MG63 (cell line): ENCODE measurements at regions not wholly inside any gene's neighbourhood (a gene's known extent, or its start where the extent isn't known, plus 50 kb on each side); places are given as distances from the start of the nearest gene placed in this dataset.

ENCODE experiments used
- DNase-seq: peaks from one replicate; pipeline ENCODE4 v3.0.0-alpha.2; 2020
- H3K27me3 ChIP-seq: fragments of 250-450 bp; sonication (Bioruptor Pico); 2 replicates; pipeline ENCODE4 v1.5.1; 2020; ENCODE audit warnings: mild to moderate bottlenecking, moderate library complexity
- H3K36me3 ChIP-seq: fragments of 250-450 bp; sonication (Bioruptor Pico); 2 replicates; pipeline ENCODE4 v1.5.1; 2020; ENCODE audit warnings: mild to moderate bottlenecking, moderate library complexity
- H3K4me3 ChIP-seq: fragments of 250-450 bp; sonication (Bioruptor Pico); 2 replicates; pipeline ENCODE4 v1.5.1; 2020; ENCODE audit warnings: mild to moderate bottlenecking, moderate library complexity
- H3K9me3 ChIP-seq: fragments of 250-450 bp; sonication (Bioruptor Pico); 2 replicates; pipeline ENCODE4 v1.5.1; 2020; ENCODE audit warnings: mild to moderate bottlenecking, moderate library complexity

DNA sequence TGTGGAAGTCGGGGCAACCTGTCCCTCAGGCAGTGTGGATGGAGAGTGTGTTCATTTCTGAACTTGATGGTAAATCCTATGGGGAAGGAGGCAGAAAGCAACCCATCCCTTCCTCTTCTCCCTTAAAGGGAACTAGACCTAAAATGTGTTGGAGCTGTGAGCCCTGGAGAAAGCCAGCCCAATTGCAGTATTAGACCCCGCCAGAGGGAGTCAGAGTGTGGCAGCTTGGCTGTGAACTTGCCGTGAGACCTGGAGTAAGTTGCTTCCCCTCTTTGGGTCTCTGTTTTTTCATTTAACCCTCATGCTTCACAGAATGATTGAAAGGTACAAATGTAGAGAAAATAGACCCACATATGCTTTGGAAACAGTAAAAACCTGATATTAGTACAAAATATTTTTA, 108.7 kb upstream of the PAK3 start:
- DNase-seq: no peak
- Histone ChIP-seq H3K4me3 (no peak overlapping the region), H3K9me3 (no peaks in the 10 kb centered on the region), H3K36me3 (no peaks in the 10 kb centered on the region), H3K27me3 (no peaks in the 10 kb centered on the region)

- Histone ChIP-seq H3K9me3 (no peaks in the 10 kb centered on the region), H3K4me3 (no peak overlapping the region), H3K36me3 (no peaks in the 10 kb centered on the region), H3K27me3 (no peaks in the 10 kb centered on the region)
- no peak for DNase-seq
These were observed 110.5 kb upstream of the PAK3 start for GRCh38 chrX:110985470-110985869.

DNA sequence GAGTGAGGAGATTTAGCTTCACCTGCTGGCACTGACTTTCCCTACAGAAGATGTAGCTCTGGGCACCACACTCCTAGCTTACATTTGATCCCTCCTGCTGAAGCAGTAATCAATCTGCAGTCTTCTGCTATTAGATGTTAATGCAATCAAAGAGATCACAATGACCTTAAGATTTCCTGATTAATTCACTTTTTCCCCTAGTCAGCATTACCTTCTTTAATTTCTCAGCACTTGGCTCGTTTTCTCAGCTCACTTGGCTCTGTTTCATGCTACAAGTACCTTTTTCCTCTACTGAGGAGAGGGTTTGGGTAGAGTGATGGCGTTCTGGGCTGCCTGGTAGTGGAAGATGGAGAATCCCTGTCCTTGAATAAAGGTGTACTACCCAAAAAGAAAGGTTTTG, 113.0 kb upstream of the PAK3 start:
- Histone ChIP-seq H3K36me3 (no peaks in the 10 kb centered on the region), H3K9me3 (no peaks in the 10 kb centered on the region), H3K4me3 (no peak overlapping the region), H3K27me3 (no peaks in the 10 kb centered on the region)
- no peak for DNase-seq

DNA sequence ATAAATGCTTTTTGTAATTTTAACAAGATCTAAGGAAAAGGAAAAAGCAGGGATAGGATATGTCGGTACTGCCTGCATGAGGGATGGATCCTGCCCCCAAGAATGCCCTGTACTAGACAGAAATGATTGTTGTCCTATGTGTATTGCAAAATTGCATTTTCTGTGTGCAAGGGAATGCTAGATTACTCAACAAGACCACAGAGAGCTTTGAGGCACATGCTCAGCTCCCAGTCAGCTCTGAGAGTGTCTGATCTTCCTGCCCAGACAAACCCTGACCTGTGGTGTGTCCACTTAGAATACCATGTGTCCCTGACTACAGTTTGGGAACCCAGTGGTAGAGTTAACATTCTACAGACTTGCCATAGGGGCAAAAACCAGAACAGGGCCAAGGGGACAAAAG, 129.2 kb upstream of the PAK3 start:
- H3K9me3 ChIP-seq: no peaks in the 10 kb centered on the region
- no peak for DNase-seq
- no peaks in the 10 kb centered on the region for H3K27me3 ChIP-seq
- H3K4me3 ChIP-seq: no peak overlapping the region
- H3K36me3 ChIP-seq: no peaks in the 10 kb centered on the region

DNA sequence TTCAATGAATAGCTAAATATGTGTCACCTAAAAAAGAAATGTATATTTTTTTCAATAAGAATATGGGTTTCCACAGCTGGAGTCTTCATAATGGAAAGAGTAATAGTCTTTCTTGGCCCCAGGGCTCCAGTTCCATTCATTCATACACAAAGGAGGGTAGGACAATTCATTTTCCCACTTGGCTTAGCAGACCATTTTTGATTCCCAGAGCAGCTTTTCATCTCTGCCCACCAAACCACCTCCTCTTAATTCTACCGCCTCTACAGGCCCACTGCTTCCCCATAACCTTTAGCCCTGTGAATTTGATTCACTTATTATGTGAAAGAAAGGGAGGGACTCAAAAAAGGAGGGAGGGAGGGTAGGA, 129.9 kb upstream of the PAK3 start:
- no peaks in the 10 kb centered on the region for H3K27me3 ChIP-seq
- no peak overlapping the region for H3K4me3 ChIP-seq
- no peaks in the 10 kb centered on the region for H3K36me3 ChIP-seq
- no peak for DNase-seq
- no peaks in the 10 kb centered on the region for H3K9me3 ChIP-seq

- no peak for DNase-seq
- H3K27me3 ChIP-seq: no peaks in the 10 kb centered on the region
These were observed 130.4 kb upstream of the PAK3 start for GRCh38 chrX:110965409-110966090.

GRCh38 chrX:110964786-110965185, 131.2 kb upstream of the PAK3 start:
- Histone ChIP-seq H3K27me3 (no peaks in the 10 kb centered on the region), H3K9me3 (no peaks in the 10 kb centered on the region), H3K4me3 (no peak overlapping the region), H3K36me3 (no peaks in the 10 kb centered on the region)
- no peak for DNase-seq

More at GRCh38 chrX:110965409-110966090, 130.4 kb upstream of the PAK3 start:
- no peak overlapping the region for H3K4me3 ChIP-seq
- H3K9me3 ChIP-seq: no peaks in the 10 kb centered on the region
- no peaks in the 10 kb centered on the region for H3K36me3 ChIP-seq

GRCh38 chrX:110962451-110962850, 133.5 kb upstream of the PAK3 start:
- Histone ChIP-seq H3K4me3 (no peak overlapping the region), H3K9me3 (no peaks in the 10 kb centered on the region), H3K36me3 (no peaks in the 10 kb centered on the region), H3K27me3 (no peaks in the 10 kb centered on the region)
- no peak for DNase-seq

- H3K27me3 ChIP-seq: no peaks in the 10 kb centered on the region
- no peaks in the 10 kb centered on the region for H3K36me3 ChIP-seq
- no peak for DNase-seq
- H3K9me3 ChIP-seq: no peaks in the 10 kb centered on the region
- no peak overlapping the region for H3K4me3 ChIP-seq
These were observed 140.3 kb upstream of the PAK3 start for GRCh38 chrX:110955706-110956105.

DNA sequence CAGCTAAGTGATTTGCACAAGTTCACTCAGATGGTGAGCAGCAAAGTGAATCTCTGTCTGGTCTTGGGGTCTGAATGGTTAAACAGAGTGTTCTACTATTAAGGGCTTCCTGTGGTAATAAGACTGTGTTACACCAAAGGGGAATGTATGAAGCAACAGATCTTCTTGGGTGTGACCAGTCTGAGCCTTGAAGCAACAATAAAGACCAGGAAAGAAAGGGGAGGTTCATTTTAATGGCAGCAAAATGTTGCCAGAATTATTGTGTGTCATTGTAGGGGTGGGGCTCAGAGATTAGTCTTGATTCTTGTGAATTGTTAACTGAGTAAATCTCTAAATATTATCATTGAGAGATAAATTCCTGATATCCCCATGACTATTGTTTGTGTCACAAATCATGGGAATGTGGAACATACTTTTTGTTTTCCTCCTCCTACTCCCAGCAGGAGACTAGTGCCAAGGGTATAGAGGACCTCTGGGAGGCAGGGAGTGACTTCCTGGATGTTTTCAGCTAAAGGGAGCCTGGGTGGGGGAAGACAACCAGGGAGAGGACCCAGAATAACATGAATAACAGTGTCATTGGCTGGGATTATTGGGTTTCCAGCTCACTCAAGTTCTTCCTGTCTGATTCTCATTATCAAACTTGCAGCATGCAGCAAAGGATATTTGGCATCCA, 141.4 kb upstream of the PAK3 start:
- H3K4me3 ChIP-seq: no peak overlapping the region
- H3K9me3 ChIP-seq: no peaks in the 10 kb centered on the region
- no peak for DNase-seq
- no peaks in the 10 kb centered on the region for H3K36me3 ChIP-seq
- no peaks in the 10 kb centered on the region for H3K27me3 ChIP-seq

- DNase-seq: no peak
- Histone ChIP-seq H3K27me3 (no peaks in the 10 kb centered on the region), H3K9me3 (no peaks in the 10 kb centered on the region), H3K36me3 (no peaks in the 10 kb centered on the region), H3K4me3 (no peak overlapping the region)
These were observed 144.3 kb upstream of the PAK3 start for GRCh38 chrX:110951472-110952269.

DNA sequence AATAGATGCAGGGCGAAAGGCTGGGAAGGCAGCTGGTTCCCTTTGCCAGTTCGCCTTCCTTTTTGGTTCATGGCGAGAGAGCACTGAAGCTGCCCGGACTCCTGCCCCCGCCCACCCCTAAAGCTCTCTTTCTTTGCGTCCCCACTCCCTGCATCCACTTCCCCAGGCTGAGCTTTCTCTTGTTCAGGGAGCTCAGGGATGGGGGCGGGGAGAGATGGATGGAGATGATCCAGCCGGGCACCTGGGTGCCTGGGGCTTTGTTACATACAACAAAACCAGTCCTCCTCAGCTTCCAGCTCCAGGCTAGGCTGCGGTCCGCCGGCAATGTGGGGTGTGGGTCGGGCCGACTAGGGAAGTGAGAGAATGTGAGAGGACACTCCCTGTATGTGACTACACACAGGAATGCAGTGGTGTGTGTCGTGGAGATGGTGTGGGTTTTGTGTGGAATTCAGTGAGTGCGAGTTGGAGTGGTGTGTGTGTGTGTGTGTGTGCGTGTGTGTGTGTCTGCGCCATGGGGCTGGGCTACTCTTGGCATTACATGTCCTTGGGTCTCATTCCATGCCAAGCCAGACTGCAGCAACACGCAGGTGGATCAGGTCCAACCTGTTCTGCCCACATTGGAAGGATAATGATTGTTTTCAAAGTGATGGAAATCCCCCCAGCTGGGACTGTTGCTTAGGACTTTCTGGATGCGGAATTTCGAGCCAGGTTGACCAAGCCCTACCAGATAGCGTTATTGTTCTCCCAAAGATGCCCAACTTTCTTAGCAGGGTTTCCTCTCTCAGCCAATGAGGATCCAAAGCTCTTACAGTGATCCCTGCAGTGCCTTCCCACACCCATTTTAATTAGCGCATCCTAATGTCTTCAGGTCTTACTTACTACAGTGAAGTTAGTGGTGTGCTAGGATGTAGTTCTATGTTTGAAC, 149.4 kb upstream of the CHRDL1 start:
- DNase-seq: no peak
- Histone ChIP-seq H3K9me3 (no peaks in the 10 kb centered on the region), H3K4me3 (no peak overlapping the region), H3K27me3 (no peaks in the 10 kb centered on the region; the same call in 1 of the 2 replicates), H3K36me3 (no peaks in the 10 kb centered on the region)

DNA sequence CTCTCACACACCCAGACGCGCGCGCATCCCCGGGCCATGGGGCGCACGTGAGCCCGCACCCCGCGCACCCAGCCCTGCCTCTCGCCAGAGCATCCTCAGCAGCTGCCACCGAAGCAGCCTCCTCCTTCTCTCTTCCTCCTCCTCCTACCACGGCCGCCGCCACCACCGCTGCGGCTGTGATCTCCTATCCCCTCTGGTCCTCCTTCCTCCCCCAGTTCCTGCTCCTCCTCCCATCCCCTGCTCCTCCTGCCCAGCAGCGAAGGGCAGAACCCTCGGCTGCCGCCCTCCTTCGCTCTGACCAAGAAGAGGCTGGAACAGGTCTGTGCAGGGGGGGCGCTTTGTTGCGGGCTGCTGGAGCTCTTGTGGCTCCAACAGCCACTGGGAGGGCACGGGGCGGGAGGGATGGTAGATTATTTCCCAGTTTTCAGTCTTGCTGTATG, 148.7 kb upstream of the CHRDL1 start:
- Histone ChIP-seq H3K36me3 (no peaks in the 10 kb centered on the region), H3K27me3 (no peaks in the 10 kb centered on the region; the same call in 1 of the 2 replicates), H3K4me3 (no peak overlapping the region), H3K9me3 (no peaks in the 10 kb centered on the region)
- peak; percentile 1 for DNase-seq

GRCh38 chrX:110941906-110942305, 146.3 kb upstream of the CHRDL1 start:
- Histone ChIP-seq H3K9me3 (no peaks in the 10 kb centered on the region), H3K27me3 (no peaks in the 10 kb centered on the region; the same call in 1 of the 2 replicates), H3K4me3 (no peak overlapping the region)

DNA sequence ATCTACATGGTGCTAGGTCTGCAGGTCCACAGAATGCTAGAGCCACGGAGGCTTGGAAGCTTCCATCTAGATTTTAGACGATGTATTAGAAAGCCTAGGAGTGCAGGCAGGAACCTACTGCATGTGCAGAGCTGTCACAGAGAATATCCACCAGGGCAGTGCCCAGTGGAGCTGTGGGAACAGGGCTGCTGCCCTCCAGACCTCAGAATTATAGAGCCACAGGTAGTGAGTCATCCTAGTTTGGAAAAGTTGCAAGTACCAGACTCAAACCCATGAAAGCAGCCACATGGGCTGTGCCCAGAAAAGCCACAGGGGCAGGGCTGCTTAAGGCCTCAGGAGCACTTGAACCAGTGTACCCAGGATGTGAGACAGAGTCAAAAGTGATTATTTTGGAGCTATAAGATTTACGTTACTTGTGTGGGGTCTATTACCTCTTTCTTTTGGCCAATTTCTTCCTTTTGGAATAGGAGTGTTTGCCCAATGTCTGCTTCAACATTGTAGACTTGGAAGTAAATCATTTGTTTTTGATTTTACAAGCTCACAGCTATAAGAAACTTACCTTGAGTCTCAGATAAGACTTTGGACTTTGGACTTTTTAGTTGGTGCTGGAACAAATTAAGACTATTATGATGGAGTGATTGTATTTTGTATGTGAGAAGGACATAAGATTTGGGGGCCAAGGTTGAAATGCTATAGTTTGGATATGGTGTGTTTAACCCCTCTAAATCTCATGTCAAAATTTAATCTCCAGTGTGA, 143.5 kb upstream of the CHRDL1 start:
- Histone ChIP-seq H3K36me3 (no peaks in the 10 kb centered on the region), H3K27me3 (no peaks in the 10 kb centered on the region), H3K4me3 (no peak overlapping the region), H3K9me3 (no peaks in the 10 kb centered on the region)
- DNase-seq: no peak

More at GRCh38 chrX:110941906-110942305, 146.3 kb upstream of the CHRDL1 start:
- H3K36me3 ChIP-seq: no peaks in the 10 kb centered on the region
- no peak for DNase-seq

GRCh38 chrX:110924871-110925270, 129.3 kb upstream of the CHRDL1 start:
- DNase-seq: no peak
- no peaks in the 10 kb centered on the region for H3K9me3 ChIP-seq
- H3K27me3 ChIP-seq: no peaks in the 10 kb centered on the region
- no peak overlapping the region for H3K4me3 ChIP-seq
- no peaks in the 10 kb centered on the region for H3K36me3 ChIP-seq
